Osteocyte (in vitro differentiated cells): ENCODE measurements at regions not wholly inside any gene's neighbourhood (a gene's known extent, or its start where the extent isn't known, plus 50 kb on each side); places are given as distances from the start of the nearest gene placed in this dataset.
A peak's percentile ranks its signal among the peaks of the same experiment; 100 is the strongest.

ENCODE experiments used
- DNase-seq: peaks from one replicate; pipeline ENCODE4 v3.0.0; 2021; ENCODE audit warnings: mixed read lengths; ENCODE audit not compliant: unreplicated experiment; ENCODE audit errors: extremely low spot score
- H3K27ac Mint-ChIP-seq: one replicate; pipeline ENCODE4 v1.8.0; 2021; ENCODE audit warnings: mild to moderate bottlenecking, mixed read lengths; ENCODE audit not compliant: unreplicated experiment
- H3K27me3 Mint-ChIP-seq: one replicate; pipeline ENCODE4 v1.8.0; 2021; ENCODE audit warnings: mixed read lengths; ENCODE audit not compliant: unreplicated experiment
- H3K36me3 Mint-ChIP-seq: one replicate; pipeline ENCODE4 v1.8.0; 2021; ENCODE audit warnings: mixed read lengths; ENCODE audit not compliant: unreplicated experiment
- H3K4me1 Mint-ChIP-seq: one replicate; pipeline ENCODE4 v1.8.0; 2021; ENCODE audit warnings: mixed read lengths; ENCODE audit not compliant: unreplicated experiment
- H3K4me3 Mint-ChIP-seq: one replicate; pipeline ENCODE4 v1.8.0; 2021; ENCODE audit warnings: mild to moderate bottlenecking, moderate library complexity, mixed read lengths; ENCODE audit not compliant: unreplicated experiment
- H3K9me3 Mint-ChIP-seq: one replicate; pipeline ENCODE4 v1.8.0; 2021; ENCODE audit warnings: mixed read lengths; ENCODE audit not compliant: unreplicated experiment
- CTCF ChIP-seq: fragments of 200-600 bp; sonication (generic); IDR thresholded peaks from 2 replicates; pipeline ENCODE4 v1.5.0; 2021; ENCODE audit warnings: antibody characterized with exemption, mild to moderate bottlenecking, moderate library complexity

GRCh38 chr13:55394470-55394869 is 1746.2 kb upstream of the PRR20A start:
- Mint-ChIP-seq H3K4me3 (no peak overlapping the region), H3K27ac (no peak overlapping the region), H3K4me1 (no peaks in the 10 kb centered on the region), H3K9me3 (peaks cover 15% of the 10 kb centered on the region), H3K27me3 (peaks cover 2% of the 10 kb centered on the region), H3K36me3 (no peaks in the 10 kb centered on the region)
- TF ChIP-seq CTCF, result no peak
- DNase-seq, result no peak

GRCh38 chr13:55402870-55403269 is 1737.8 kb upstream of the PRR20A start:
- peaks cover 7% of the 10 kb centered on the region for H3K27me3 Mint-ChIP-seq
- H3K9me3 Mint-ChIP-seq, result no peaks in the 10 kb centered on the region
- no peak for TF ChIP-seq CTCF
- H3K4me1 Mint-ChIP-seq, result no peaks in the 10 kb centered on the region
- no peak overlapping the region for H3K27ac Mint-ChIP-seq
- no peaks in the 10 kb centered on the region for H3K36me3 Mint-ChIP-seq
- DNase-seq, result no peak
- no peak overlapping the region for H3K4me3 Mint-ChIP-seq

GRCh38 chr13:55403887-55404487 is 1736.7 kb upstream of the PRR20A start:
- no peaks in the 10 kb centered on the region for H3K36me3 Mint-ChIP-seq
- no peaks in the 10 kb centered on the region for H3K9me3 Mint-ChIP-seq
- TF ChIP-seq CTCF, result no peak
- H3K4me1 Mint-ChIP-seq, result no peaks in the 10 kb centered on the region
- peaks cover 7% of the 10 kb centered on the region for H3K27me3 Mint-ChIP-seq
- H3K27ac Mint-ChIP-seq, result no peak overlapping the region
- H3K4me3 Mint-ChIP-seq, result no peak overlapping the region
- DNase-seq, result no peak

- Mint-ChIP-seq H3K36me3 (no peaks in the 10 kb centered on the region), H3K27ac (no peak overlapping the region), H3K9me3 (no peaks in the 10 kb centered on the region), H3K4me3 (no peak overlapping the region), H3K4me1 (no peaks in the 10 kb centered on the region), H3K27me3 (no peaks in the 10 kb centered on the region)
- no peak for TF ChIP-seq CTCF
- no peak for DNase-seq
These were observed 1730.1 kb upstream of the PRR20A start for GRCh38 chr13:55410398-55411330.

GRCh38 chr13:55418095-55418494 is 1722.6 kb upstream of the PRR20A start:
- DNase-seq, result no peak
- peak overlapping the region; percentile 0 for H3K4me3 Mint-ChIP-seq
- peaks cover 27% of the 10 kb centered on the region for H3K4me1 Mint-ChIP-seq
- H3K9me3 Mint-ChIP-seq, result no peaks in the 10 kb centered on the region
- H3K27me3 Mint-ChIP-seq, result no peaks in the 10 kb centered on the region
- H3K27ac Mint-ChIP-seq, result no peak overlapping the region
- H3K36me3 Mint-ChIP-seq, result no peaks in the 10 kb centered on the region
- TF ChIP-seq CTCF, result no peak
